ENCODE measurements at regions not wholly inside any gene's neighbourhood (a gene's known extent, or its start where the extent isn't known, plus 50 kb on each side); places are given as distances from the start of the nearest gene placed in this dataset.

GRCh38 chr2:128797937-128798336 is 479.3 kb upstream of the HS6ST1 start:
- intact Hi-C loops (cut with DNase I), result no loop called here
- ATAC-seq (no peak), DNase-seq (ENCODE audit: low spot score) (no peak)

- DNase-seq (ENCODE audit: low spot score), result peak; percentile 21
- intact Hi-C loops (cut with DNase I), result no loop called here
- no peak for ATAC-seq
Observed at GRCh38 chr2:128798502-128799283, 480.0 kb upstream of the HS6ST1 start.

- DNase-seq (ENCODE audit: low spot score) (no peak), ATAC-seq (no peak)
- intact Hi-C loops (cut with DNase I), result no loop called here
Observed at GRCh38 chr2:128799284-128799552, 480.6 kb upstream of the HS6ST1 start.

- DNase-seq (ENCODE audit: low spot score), result no peak
- ATAC-seq, result no peak
- intact Hi-C loops (cut with DNase I), result no loop called here
Observed at GRCh38 chr2:128799730-128800129, 481.1 kb upstream of the HS6ST1 start.

- intact Hi-C loops (cut with DNase I), result no loop called here
- ATAC-seq (no peak), DNase-seq (ENCODE audit: low spot score) (no peak)
Observed at GRCh38 chr2:128801576-128801975, 482.9 kb upstream of the HS6ST1 start.

- intact Hi-C loops (cut with DNase I), result no loop called here
- DNase-seq (ENCODE audit: low spot score) (no peak), ATAC-seq (no peak)
Observed at GRCh38 chr2:128803222-128803621, 484.6 kb upstream of the HS6ST1 start.

GRCh38 chr2:128805237-128805636 is 486.6 kb upstream of the HS6ST1 start:
- intact Hi-C loops (cut with DNase I), result no loop called here
- DNase-seq (ENCODE audit: low spot score) (no peak), ATAC-seq (no peak)

- ATAC-seq, result no peak
- no peak for DNase-seq (ENCODE audit: low spot score)
- intact Hi-C loops (cut with DNase I), result no loop called here
Observed at GRCh38 chr2:128805918-128806317, 487.2 kb upstream of the HS6ST1 start.

GRCh38 chr2:128807317-128807716 is 488.6 kb upstream of the HS6ST1 start:
- ATAC-seq, result no peak
- intact Hi-C loops (cut with DNase I), result no loop called here
- DNase-seq (ENCODE audit: low spot score), result no peak

- intact Hi-C loops (cut with DNase I), result no loop called here
- DNase-seq (ENCODE audit: low spot score) (no peak), ATAC-seq (no peak)
Observed at GRCh38 chr2:128808462-128809258, 490.0 kb upstream of the HS6ST1 start.

GRCh38 chr2:128809259-128809636 is 490.6 kb upstream of the HS6ST1 start:
- no peak for DNase-seq (ENCODE audit: low spot score)

GRCh38 chr2:128809880-128810279 is 491.2 kb upstream of the HS6ST1 start:
- intact Hi-C loops (cut with DNase I), result no loop called here
- DNase-seq (ENCODE audit: low spot score), result no peak
- ATAC-seq, result no peak

More at GRCh38 chr2:128809259-128809636, 490.6 kb upstream of the HS6ST1 start:
- intact Hi-C loops (cut with DNase I), result no loop called here
- no peak for ATAC-seq

GRCh38 chr2:128812183-128812940 is 493.7 kb upstream of the HS6ST1 start:
- ATAC-seq, result peak; percentile 64
- DNase-seq (ENCODE audit: low spot score), result no peak
- intact Hi-C loops (cut with DNase I), result no loop called here

- no peak for ATAC-seq
Observed at GRCh38 chr2:128813352-128814034, 494.8 kb upstream of the HS6ST1 start.

GRCh38 chr2:128815248-128815647 is 496.6 kb upstream of the HS6ST1 start:
- ATAC-seq, result no peak
- no peak for DNase-seq (ENCODE audit: low spot score)
- intact Hi-C loops (cut with DNase I), result no loop called here

More at GRCh38 chr2:128813352-128814034, 494.8 kb upstream of the HS6ST1 start:
- DNase-seq (ENCODE audit: low spot score), result no peak
- intact Hi-C loops (cut with DNase I), result no loop called here

GRCh38 chr2:128817171-128817570 is 498.5 kb upstream of the HS6ST1 start:
- intact Hi-C loops (cut with DNase I), result no loop called here
- DNase-seq (ENCODE audit: low spot score) (no peak), ATAC-seq (no peak)

GRCh38 chr2:128817813-128818212 is 499.1 kb upstream of the HS6ST1 start:
- intact Hi-C loops (cut with DNase I), result no loop called here
- DNase-seq (ENCODE audit: low spot score), result no peak
- no peak for ATAC-seq

- intact Hi-C loops (cut with DNase I), result no loop called here
- DNase-seq (ENCODE audit: low spot score), result no peak
- no peak for ATAC-seq
Observed at GRCh38 chr2:128818248-128818647, 499.6 kb upstream of the HS6ST1 start.

- DNase-seq (ENCODE audit: low spot score), result no peak
- no peak for ATAC-seq
- intact Hi-C loops (cut with DNase I), result no loop called here
Observed at GRCh38 chr2:128818704-128819491, 500.2 kb upstream of the HS6ST1 start.

All from sciatic nerve (tissue), 2 donors.